Hepatocyte (in vitro differentiated cells): ENCODE measurements at regions not wholly inside any gene's neighbourhood (a gene's known extent, or its start where the extent isn't known, plus 50 kb on each side); places are given as distances from the start of the nearest gene placed in this dataset.
A peak's percentile ranks its signal among the peaks of the same experiment; 100 is the strongest.

ENCODE experiments used
- DNase-seq: peaks from one replicate; pipeline ENCODE4 v3.0.0-alpha.2; 2016; ENCODE audit warnings: low spot score
- H2AFZ ChIP-seq: fragments of 200-600 bp; sonication (generic); 2 replicates; pipeline ENCODE4 v1.6.0; 2016; ENCODE audit warnings: antibody characterized with exemption, mild to moderate bottlenecking
- H3K27ac ChIP-seq: fragments of 200-600 bp; sonication (generic); 2 replicates; pipeline ENCODE4 v1.5.1; 2016; ENCODE audit warnings: mild to moderate bottlenecking
- H3K27me3 ChIP-seq: fragments of 200-600 bp; sonication (generic); 2 replicates; pipeline ENCODE4 v1.6.1; 2016
- H3K36me3 ChIP-seq: fragments of 200-600 bp; sonication (generic); replicated peaks from 2 replicates; pipeline ENCODE4 v1.5.1; 2016; ENCODE audit warnings: low read depth; ENCODE audit not compliant: insufficient read depth
- H3K4me1 ChIP-seq: fragments of 200-600 bp; sonication (generic); 2 replicates; pipeline ENCODE4 v1.5.1; 2016; ENCODE audit warnings: mild to moderate bottlenecking, moderate library complexity; ENCODE audit not compliant: insufficient read depth
- H3K4me2 ChIP-seq: fragments of 200-600 bp; sonication (generic); 2 replicates; pipeline ENCODE4 v1.6.0; 2016
- H3K4me3 ChIP-seq: fragments of 200-600 bp; sonication (generic); 2 replicates; pipeline ENCODE4 v1.5.1; 2016; ENCODE audit warnings: mild to moderate bottlenecking
- H3K79me2 ChIP-seq: fragments of 200-600 bp; sonication (generic); 2 replicates; pipeline ENCODE4 v1.6.0; 2017; ENCODE audit warnings: mild to moderate bottlenecking
- H3K9me2 ChIP-seq: fragments of 200-600 bp; sonication (generic); replicated peaks from 2 replicates; pipeline ENCODE4 v1.6.0; 2017; ENCODE audit warnings: mild to moderate bottlenecking; ENCODE audit not compliant: insufficient read depth
- H3K9me3 ChIP-seq: fragments of 200-600 bp; sonication (generic); 2 replicates; pipeline ENCODE4 v1.5.1; 2016; ENCODE audit warnings: low read depth, mild to moderate bottlenecking
- H4K20me1 ChIP-seq: fragments of 200-600 bp; sonication (generic); 2 replicates; pipeline ENCODE4 v1.6.0; 2016; ENCODE audit warnings: mild to moderate bottlenecking; ENCODE audit not compliant: insufficient read depth, poor library complexity, severe bottlenecking
- CTCF ChIP-seq: fragments of 200-600 bp; sonication (generic); IDR thresholded peaks from 2 replicates; pipeline ENCODE4 v1.5.1; 2016; ENCODE audit warnings: antibody characterized with exemption, mild to moderate bottlenecking; ENCODE audit not compliant: poor library complexity
- EZH2 ChIP-seq: fragments of 200-600 bp; sonication (generic); IDR thresholded peaks from 2 replicates; pipeline ENCODE4 v1.6.1; 2016; ENCODE audit warnings: antibody characterized with exemption, mild to moderate bottlenecking, borderline replicate concordance
- EZH2phosphoT487 ChIP-seq: fragments of 200-600 bp; sonication (generic); IDR thresholded peaks from one replicate; pipeline ENCODE4 v1.6.1; 2018; ENCODE audit warnings: antibody characterized with exemption, mild to moderate bottlenecking, low read depth, moderate library complexity; ENCODE audit not compliant: unreplicated experiment, severe bottlenecking
- WGBS: methylation state at CpG from one replicate; pipeline ENCODE4 v1.1.6; 2016; ENCODE audit warnings: low lambda C conversion rate; ENCODE audit errors: missing lambda C conversion rate; 5-methylcytosine and 5-hydroxymethylcytosine counted together

GRCh38 chr21:41559658-41560631 lies 52.0 kb upstream of the TMPRSS2 start:
- no peak for DNase-seq
- no peak overlapping the region for H3K4me3 ChIP-seq
- H3K9me3 ChIP-seq: no peaks in the 10 kb centered on the region
- no peaks in the 10 kb centered on the region for H3K79me2 ChIP-seq
- H3K27me3 ChIP-seq: no peaks in the 10 kb centered on the region
- H3K4me1 ChIP-seq: peaks cover 24% of the 10 kb centered on the region
- TF ChIP-seq EZH2: no peak
- no peak for TF ChIP-seq EZH2phosphoT487
- TF ChIP-seq CTCF: no peak
- 64% methylated on average over 15 of the region's 15 CpGs for WGBS
- H3K9me2 ChIP-seq: no peaks in the 10 kb centered on the region
- H3K36me3 ChIP-seq: no peaks in the 10 kb centered on the region
- H2AFZ ChIP-seq: no peak overlapping the region
- peak overlapping the region; percentile 87 for H3K27ac ChIP-seq
- no peak overlapping the region for H3K4me2 ChIP-seq
- H4K20me1 ChIP-seq: no peaks in the 10 kb centered on the region

GRCh38 chr21:41558842-41559241 lies 50.9 kb upstream of the TMPRSS2 start:
- Histone ChIP-seq H4K20me1 (no peaks in the 10 kb centered on the region), H3K9me3 (no peaks in the 10 kb centered on the region), H3K27me3 (no peaks in the 10 kb centered on the region), H3K4me2 (no peak overlapping the region), H3K9me2 (no peaks in the 10 kb centered on the region), H3K79me2 (no peaks in the 10 kb centered on the region), H2AFZ (no peak overlapping the region), H3K36me3 (no peaks in the 10 kb centered on the region), H3K4me3 (no peak overlapping the region), H3K4me1 (peaks cover 16% of the 10 kb centered on the region), H3K27ac (peak overlapping the region; percentile 87)
- no peak for TF ChIP-seq EZH2
- TF ChIP-seq EZH2phosphoT487: no peak
- TF ChIP-seq CTCF: no peak
- DNase-seq: no peak

- Histone ChIP-seq H3K4me1 (peaks cover 16% of the 10 kb centered on the region), H3K4me2 (no peak overlapping the region), H3K79me2 (no peaks in the 10 kb centered on the region), H3K9me2 (no peaks in the 10 kb centered on the region), H2AFZ (no peak overlapping the region), H3K9me3 (no peaks in the 10 kb centered on the region), H4K20me1 (no peaks in the 10 kb centered on the region), H3K27me3 (no peaks in the 10 kb centered on the region), H3K4me3 (no peak overlapping the region), H3K36me3 (no peaks in the 10 kb centered on the region), H3K27ac (peak overlapping the region; percentile 39)
- 57% methylated on average over 6 of the region's 6 CpGs for WGBS
- TF ChIP-seq EZH2phosphoT487 (no peak), CTCF (no peak), EZH2 (no peak)
- no peak for DNase-seq
Measured at GRCh38 chr21:41557884-41558283, 49.9 kb upstream of the TMPRSS2 start.
